NCI-H524 (cell line): ENCODE measurements at regions not wholly inside any gene's neighbourhood (a gene's known extent, or its start where the extent isn't known, plus 50 kb on each side); places are given as distances from the start of the nearest gene placed in this dataset.

Source experiments
- DNase-seq, 2 experiments: peaks; one replicate each; lab custom pipeline; 2025; lab: John Stamatoyannopoulos, UW

GRCh38 chr1:192522673-192523072 is 52.9 kb upstream of the RGS1 start:
- DNase-seq = no peak

- no peak for DNase-seq
These were observed 51.4 kb upstream of the RGS1 start for GRCh38 chr1:192524223-192524622.
